Activated CD4-positive, alpha-beta T cell treated with anti-CD3 and anti-CD28 coated beads, Interleukin-2, amount 50 U/mL, for 1 hour (primary cell): ENCODE measurements at regions not wholly inside any gene's neighbourhood (a gene's known extent, or its start where the extent isn't known, plus 50 kb on each side); places are given as distances from the start of the nearest gene placed in this dataset.
"Not testable (repeated sequence)": the region's sequence is repeated elsewhere in the genome, so short reads cannot be mapped to it uniquely, and the experiment has no call there.

ENCODE experiments used
- DNase-seq: peaks from one replicate; pipeline ENCODE4 v3.0.0-alpha.2; 2020

DNA sequence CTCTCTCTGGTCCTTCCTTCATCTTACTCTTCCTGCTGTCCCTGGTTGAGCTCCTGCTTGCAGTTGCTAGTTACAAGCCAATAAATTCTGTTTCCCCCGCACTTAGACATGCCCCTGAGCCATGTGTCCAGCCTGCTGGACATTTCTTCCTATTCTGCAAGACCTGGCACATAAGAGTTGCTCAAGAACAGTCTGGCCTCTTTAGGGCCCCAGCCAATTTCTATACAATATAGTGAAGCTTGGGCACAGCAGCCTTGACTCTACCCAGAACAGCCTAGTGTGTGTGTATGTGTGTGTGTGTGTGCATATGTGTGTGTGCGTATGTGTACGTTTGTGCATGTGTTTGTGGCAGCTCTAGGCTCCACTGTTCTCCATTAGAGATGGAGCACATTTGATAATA lies 276.0 kb downstream of the CYRIA start:
- DNase-seq: no peak

DNA sequence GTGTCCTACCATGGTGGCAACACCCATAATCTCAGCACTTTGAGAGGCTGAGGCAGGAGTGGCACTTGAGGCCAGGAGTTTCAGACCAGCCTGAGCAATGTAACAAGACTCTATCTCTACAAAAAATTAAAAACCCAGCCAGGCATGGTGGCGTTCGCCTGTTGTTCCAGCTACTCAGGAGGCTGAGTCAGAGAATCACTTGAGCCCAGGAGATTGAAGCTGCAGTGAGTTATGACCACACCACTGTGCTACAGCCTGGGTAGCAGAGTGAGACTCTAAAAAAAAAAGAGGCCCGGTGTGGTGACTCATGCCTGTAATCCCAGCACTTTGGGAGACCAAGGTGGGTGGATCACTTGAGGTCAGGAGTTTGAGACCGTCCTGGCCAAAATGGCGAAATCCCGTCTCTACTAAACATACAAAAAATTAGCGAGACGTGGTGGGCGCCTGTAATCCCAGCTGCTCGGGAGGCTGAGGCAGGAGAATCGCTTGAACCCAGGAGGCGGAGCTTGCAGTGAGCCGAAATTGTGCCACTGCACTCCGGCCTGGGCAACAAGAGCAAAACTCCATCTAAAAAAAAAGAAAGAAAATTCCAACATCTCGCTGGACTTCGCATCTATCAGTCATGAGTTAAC lies 277.3 kb downstream of the CYRIA start:
- DNase-seq: not testable (repeated sequence)

DNA sequence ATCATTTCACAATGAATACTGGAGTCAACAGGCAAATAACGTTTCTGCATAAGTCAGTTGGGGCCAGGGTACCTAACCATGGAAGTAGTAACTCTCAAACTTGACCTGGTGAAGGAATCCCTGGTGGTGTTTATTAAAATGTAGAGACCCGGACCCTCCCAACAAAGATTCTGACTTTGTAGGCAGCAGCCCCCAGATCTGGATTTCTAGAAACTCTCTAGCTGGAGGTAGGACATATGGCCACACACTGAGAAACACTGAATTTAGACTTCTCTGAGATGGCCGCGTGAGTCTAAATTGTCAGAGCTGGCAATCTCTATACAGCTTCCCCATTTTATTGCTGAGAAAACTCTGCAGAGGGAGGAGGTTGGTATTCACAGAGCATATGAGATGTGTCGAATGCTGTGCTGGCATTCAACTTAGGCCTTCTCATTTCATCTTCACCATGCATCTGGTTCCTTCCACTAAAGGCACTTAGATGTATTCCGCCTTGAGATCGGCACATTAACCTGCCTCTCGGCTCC lies 278.1 kb downstream of the CYRIA start:
- no peak for DNase-seq

DNA sequence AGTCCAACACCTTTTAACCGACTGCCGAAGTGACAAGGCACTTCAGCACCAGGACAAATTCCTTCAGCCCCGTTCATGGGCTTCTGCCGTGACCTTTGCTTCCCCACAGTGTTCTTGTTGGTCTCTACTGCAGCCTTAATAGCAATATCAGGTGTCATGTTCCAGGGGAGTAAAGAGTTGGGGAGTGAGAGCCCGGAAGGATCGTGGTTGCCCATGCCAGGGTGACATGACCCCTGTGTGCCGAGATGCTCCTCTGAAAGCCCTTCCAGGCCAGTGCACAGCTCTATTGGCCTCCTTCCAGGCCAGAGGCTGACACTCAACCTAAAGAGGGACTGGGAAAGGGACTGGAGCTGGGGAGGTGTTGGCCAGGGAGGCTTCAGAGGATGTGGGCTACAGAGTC lies 279.2 kb downstream of the CYRIA start:
- no peak for DNase-seq

DNA sequence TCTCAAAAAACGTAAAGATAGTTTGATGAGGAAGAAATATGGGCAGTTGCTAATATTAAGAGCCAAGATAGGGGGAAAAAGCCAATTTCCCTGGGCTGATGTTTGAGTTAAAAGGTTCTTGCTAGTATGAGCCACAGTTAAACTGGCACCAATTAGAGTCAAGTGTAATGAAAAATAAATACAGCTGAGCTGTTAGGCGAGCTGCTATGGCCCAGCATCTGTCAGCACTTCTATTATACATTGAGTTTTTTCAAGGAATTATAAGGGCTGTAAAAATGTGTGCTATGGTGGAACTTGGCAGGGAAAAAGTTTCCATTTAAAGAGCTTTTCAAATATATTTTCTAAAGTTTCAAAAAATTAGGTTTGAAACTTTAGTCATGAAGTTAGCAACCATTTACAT lies 279.6 kb downstream of the CYRIA start:
- no peak for DNase-seq

DNA sequence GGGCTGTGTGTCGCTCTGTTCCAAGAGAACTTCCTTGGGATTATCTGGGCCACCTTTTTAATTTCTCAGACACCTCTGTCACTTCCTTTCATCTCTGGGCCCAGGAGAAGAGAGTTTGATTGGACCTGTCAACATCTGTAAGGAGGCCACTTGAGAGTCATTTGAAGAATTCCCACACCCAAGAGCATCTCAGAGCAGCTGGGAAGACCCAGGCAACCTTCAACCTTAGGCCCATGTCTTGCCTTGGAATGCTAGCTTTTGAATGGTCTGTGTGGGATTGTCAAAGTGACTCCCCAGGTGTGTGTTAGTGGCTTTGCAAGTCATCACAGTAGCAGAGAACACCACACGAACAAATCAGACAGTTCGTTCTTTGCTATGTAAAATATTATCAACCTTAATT lies 280.3 kb downstream of the CYRIA start:
- DNase-seq: no peak

DNA sequence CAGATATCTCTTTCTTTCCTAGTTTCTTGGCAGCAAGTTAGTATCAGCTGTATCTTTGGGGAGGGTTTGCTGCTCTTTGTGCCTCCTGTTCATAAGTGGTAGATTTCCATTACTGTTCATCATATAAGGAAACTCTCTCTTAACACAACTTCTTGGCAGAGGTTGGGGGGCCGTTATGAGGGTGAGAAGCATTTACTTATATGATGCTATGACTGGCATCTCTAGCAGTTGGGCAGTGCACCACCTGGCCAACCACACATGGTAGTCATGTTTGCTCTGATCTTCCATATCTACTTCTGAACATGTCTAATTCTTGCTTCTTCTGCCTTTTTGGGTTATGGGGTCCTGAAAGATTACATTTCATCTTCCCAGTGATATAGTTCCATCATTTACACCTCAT lies 282.2 kb downstream of the CYRIA start:
- DNase-seq: no peak

DNA sequence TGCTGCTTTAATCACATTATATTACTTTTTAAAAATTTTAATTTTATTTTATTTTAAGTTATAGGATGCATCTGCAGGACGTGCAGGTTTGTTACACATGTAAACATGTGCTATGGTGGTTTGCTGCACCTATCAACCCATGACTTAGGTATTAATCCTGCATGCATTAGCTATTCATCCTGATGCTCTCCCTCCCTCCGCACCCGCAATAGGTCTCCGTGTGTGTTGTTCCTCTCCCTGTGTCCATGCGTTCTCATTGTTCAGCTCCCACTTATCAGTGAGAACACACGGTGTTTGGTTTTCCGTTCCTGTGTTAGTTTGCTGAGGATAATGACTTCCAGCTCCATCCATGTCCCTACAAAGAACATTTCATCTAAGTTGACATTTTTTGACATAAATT lies 283.2 kb downstream of the CYRIA start:
- DNase-seq: no peak

DNA sequence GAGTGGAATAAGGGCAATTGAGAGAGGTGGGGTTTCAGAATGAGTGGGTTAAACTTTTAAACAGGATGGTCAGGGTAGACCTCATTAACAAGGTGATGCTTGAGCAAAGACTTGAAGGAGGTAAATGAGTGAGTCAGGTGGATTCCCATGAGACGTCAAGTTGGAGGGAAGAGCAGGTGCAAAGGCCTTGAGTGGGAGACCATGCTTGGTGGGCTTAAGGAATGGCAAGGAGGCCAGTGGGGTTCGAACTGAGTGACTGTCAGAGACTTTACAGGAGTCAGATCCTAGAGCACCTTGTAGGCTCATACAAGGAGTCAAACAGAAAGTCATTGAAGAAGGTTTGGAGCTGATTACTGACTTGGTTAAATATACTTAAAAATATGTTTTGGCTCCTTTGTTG lies 284.1 kb downstream of the CYRIA start:
- no peak for DNase-seq

DNA sequence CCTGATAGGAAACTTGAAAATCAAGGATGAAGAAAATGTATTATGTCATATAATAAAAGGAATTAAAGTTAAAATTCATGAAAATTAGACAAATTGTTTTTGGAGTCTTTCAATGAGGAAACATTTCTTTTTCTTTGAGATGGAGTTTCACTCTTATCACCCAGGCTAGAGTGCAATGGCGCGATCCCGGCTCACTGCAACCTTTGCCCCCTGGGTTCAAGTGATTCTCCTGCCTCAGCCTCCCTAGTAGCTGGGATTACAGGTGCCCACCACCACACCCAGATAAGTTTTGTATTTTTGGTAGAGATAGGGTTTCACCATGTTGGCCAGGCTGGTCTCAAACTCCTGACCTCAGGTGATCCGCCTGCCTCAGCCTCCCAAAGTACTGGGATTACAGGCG lies 285.7 kb downstream of the CYRIA start:
- DNase-seq: not testable (repeated sequence)

DNA sequence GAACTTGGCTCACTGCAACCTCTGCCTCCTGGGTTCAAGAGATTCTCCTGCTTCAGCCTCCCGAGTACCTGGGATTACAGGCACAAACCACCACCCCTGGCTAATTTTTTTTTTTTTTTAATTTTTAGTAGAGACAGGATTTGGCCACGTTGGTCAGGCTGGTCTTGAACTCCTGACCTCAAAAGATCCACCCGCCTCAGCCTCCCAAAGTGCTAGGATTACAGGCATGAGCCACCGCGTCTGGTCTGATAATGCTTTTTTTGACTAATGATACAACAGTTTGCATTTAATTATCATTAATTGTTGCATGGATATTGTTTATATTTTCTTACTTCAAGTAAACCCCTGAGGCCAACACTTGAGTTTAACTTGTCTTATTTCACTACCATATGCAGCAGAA lies 286.6 kb downstream of the CYRIA start:
- DNase-seq: not testable (repeated sequence)

DNA sequence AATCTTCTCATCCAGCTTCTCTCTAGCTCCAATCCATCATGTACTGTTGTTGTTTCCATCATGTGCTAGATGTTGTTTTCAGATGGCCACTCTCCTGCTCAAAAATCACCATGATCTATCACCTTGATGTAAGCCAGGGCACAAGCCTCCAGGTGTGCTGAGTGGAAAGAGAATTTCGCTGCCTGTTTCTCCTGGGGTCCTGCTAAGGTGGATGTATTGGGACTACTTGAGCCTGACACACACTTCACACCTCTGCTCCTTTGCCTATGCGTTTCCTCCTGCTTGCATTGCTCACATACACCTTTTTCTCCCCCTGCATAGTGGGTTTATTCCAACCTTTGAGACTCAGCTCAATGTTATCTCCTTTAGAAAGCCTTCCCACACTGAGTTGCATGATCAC lies 287.6 kb downstream of the CYRIA start:
- DNase-seq: no peak

DNA sequence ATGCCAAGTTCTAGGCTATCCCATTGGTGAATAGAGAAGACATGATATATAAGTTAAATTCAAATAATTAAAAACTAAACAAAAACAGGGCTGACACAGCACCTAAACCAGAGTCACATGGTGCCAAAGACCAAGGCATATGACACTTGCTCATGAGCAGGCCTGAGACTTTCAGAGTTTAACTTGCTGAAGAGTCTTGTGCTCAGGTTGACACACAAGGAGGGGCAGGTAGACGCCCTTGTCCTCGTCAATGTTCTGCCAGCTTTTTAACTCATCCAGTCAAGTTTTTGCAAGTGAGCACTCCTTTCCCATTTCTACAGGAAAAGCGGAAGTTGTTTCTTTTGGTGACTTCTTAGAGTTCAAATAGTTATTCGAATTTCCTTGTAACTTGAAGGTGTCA lies 289.7 kb downstream of the CYRIA start:
- no peak for DNase-seq

DNA sequence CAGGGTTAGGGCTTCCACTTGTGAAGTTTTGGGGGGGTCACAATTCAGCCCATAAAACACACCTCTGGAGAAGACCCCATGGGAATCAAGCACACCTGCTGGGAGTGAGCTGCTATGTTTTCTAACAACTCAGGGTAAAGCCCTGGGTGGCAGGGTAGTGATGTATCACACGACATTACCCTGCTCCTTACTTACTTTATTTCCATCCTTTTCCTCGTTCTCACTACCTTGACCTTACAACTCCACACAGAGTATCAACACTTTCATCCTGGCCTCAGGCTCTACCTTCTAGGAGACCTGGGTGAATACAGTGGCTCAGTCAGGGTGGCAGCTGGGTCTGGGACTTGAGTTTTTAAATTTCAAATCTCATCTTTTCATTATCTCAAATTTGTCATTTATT lies 290.3 kb downstream of the CYRIA start:
- no peak for DNase-seq

DNA sequence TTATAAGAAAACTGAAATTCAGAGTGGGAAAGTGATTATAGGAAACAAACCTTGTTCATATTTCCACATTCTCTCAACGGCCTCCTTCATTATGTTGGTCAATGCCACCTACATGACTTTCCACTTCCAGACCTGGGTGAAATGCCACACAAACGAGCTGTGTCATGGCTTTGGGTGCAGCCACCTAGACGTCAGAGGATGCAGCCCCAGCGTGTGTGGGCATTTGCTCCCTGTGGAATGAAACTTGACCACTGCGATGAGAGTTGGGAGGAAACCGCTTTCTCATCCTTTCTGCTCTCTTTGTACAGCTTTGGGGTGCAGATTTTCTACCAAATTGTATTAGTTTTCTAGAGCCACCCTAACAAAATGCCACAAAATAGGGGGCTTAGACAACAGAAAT lies 291.0 kb downstream of the CYRIA start:
- DNase-seq: no peak

DNA sequence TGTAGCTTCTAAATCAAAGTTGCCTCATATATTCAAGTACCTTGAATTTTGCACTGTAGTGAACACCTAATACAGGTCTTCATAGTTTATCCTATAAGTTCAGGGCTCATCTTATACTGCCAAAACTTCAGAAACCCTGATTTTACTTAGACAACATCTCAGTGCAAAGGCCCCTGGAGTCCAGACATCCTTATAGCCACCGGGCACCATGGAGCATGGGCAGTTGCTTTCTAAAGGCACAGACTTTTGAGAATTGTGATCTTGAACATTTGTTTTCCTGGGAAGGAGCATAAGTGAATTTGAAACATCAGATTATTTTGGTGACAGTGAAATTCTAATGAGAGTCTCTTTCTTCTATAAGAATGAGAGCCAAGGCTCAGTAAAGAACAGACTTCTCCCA lies 292.3 kb downstream of the CYRIA start:
- no peak for DNase-seq

DNA sequence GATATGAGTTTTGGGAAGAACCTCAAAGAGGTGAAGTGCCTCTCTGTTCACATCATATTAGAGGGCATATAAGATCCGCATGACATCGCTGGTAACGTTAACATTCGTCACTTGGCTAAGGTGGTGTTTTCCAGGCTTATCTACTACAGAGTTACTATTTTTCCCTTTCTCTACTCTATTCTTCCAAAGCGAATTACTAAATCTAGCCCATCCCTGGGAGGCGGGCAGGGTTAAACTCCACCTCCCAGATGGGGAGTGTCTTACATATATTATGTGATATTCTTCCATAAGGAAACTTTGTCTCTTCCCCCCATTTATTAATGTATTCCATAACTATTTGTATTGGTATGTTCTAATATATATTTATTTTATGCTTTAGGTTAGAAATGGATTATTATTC lies 293.9 kb downstream of the CYRIA start:
- no peak for DNase-seq

DNA sequence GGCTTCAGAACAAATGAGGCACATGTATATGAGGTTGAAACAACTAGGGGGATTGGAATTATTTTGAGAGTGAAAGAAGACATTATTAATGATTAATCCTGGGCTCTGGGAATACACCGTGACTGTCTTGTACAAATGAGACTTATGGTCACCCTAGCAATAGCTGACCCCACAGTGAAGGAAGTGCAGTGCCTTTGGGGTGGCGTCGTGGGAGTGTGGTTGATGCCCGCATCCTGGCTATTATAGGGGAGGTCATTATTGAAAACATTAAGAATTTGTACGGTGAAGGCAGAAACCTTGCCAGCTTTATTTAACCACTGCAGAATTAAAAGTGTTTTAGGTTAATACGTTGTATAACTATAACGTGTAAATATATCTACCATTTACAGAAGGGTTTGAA lies 296.7 kb downstream of the CYRIA start:
- no peak for DNase-seq

DNA sequence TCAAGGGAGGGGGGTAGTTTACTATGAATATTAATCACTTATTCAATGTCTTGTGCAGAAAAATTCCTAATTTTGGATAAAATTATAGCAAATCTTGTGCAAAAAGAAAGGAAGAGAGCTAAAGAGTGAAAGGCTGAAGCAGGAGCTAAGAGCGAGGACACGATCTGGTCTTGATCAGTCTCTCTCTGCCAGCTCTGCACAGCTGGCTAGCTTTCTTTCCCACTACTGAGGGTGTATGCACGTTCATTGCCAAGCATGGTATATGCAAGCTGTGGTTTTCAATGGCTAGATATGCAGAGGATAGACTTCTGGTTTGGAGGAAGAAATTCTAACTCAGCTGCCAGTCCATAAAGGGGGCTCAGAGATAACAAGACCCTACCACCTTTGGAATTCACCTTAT lies 297.3 kb downstream of the CYRIA start:
- DNase-seq: no peak

DNA sequence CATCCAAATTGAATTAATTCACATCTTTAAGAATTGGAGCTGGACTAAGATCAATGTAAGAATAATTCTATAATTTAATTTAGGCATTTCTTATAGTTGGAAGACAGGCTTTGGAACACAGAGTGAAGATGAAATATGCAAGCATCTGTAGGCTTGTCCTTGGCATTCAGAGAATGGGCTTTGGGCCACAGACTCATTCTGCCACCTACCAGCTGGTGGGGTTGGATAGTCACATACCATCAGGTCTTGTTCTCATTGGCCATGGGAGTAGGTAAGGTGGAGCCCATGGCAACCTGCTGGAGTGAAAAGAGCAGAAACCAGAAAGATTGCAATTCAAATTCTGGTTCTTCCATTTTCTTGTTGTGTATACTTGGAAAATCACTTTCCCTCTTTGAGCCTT lies 300.3 kb downstream of the CYRIA start:
- DNase-seq: no peak

DNA sequence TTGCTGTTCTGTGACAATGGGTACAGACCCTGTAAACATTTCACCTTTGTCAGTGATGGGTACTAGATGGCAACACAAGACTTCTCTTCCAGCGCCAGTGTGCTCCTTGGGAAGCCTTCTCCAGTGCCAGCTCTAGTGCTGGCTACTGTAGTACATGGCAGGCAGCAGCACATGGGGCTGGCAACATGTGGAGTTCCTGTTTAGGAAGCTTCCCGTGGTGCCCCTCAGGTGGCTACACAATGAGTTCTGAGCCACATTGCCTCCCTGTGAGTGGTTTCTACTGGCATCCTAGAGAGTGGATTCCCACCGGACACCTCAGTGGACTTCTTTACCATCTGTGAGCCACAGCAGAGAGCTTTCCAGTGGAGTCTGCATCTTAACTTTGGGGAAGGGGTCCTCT lies 302.1 kb downstream of the CYRIA start:
- no peak for DNase-seq

DNA sequence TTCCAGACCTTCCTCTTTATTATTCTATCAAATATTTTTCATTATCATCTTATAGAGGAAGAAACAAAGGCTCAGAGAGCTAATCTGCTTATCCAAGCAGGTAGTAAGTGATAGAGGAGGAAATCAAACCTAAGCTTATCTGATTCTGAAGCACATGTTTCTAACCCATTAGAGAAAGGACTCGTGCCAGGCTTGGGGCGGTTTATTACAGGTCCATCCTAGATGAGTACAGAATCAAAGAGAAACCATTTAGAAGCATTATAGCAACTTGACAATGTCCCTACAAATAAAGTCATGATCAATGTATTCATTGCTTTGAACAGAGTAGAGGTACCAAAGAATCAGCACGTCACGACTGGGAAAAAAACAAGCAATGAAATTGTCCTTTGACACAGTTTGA lies 303.0 kb downstream of the CYRIA start:
- DNase-seq: no peak

DNA sequence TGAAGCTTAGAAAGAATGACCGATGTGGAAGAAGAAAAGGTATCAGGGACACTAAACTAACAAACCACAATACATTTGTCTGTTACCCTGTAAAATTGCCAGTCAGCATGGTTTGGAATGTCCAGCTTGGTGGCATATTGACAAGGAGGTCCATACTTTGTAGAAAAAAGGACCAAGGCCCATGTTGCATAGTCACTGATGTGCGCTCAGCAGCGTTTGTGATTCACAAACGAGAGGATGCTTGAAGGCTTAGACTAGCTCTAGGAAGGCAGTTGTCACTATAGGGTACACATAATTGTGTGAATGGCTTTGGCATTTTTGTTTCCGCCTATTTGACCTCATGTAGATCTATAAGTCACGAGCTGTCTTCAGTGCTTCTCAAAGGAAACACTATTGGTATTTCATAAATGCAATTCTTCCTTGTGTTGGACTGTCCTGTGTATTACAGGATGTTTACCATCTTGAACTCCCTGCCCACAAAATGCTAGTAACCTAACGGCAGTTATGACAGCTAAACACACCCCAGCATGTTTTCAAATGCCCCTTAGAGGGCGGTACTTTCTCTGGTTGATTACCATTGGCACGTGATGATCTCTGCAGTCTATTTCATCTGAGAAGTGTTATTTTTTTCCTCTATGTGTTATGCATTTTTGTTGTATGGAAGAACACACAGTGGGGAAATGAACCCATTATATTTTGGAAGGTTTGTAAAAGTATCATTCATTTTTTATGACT lies 304.2 kb downstream of the CYRIA start:
- no peak for DNase-seq

DNA sequence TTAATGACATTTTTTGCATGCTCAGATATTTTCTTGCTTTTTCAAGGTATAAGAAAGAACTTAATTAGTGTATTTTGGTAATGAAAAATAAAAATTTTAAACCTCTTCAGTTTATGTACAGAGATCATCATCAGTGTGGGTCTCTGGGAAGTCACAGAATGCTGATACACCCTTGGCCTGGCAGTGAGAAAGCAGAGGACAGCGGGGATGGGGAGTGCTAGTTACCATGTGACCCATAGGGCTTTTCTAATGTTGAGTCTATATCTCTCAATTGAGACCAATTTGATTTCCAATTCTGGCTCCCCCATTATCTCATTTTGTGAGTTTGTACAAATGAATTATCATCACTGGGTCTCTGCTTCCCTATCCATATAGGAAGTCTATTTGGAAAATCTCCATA lies 305.7 kb downstream of the CYRIA start:
- no peak for DNase-seq

DNA sequence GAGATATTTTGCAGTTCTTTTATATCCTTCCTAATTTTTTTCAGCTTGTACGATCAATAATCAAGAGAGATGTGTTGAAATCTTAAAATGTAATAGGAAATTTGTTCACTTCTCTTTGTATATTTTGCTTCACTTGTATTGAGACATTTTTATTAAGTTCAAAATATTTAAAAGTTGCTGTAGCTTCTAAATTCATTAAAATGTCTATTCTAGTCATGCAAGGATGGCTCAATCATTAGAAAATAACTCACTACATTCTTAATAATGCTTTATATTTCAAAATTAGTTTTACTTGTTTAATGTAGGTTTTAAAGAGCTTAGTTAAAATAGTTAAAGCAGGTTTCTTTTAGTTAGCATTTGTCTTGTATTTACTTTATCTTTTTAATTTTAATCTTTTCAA lies 308.4 kb downstream of the CYRIA start:
- DNase-seq: no peak
